IPS DF 19.7 (cell line): ENCODE measurements at regions not wholly inside any gene's neighbourhood (a gene's known extent, or its start where the extent isn't known, plus 50 kb on each side); places are given as distances from the start of the nearest gene placed in this dataset.

ENCODE experiments used
- DNase-seq: peaks from one replicate; pipeline ENCODE4 v3.0.0-alpha.2; 2013; ENCODE audit warnings: low read depth, low spot score

- no peak for DNase-seq
Measured at GRCh38 chr21:25381936-25382452, 225.3 kb downstream of the MRPL39 start.

- DNase-seq = no peak
Measured at GRCh38 chr21:25375675-25376074, 231.6 kb downstream of the MRPL39 start.

- peak; percentile 15 for DNase-seq
Measured at GRCh38 chr21:25373126-25374082, 233.9 kb downstream of the MRPL39 start.

- DNase-seq = no peak
Measured at GRCh38 chr21:25371841-25372425, 235.3 kb downstream of the MRPL39 start.

GRCh38 chr21:25370311-25370744 is 237.0 kb downstream of the MRPL39 start:
- DNase-seq = no peak

- DNase-seq = no peak
Measured at GRCh38 chr21:25369524-25370300, 237.6 kb downstream of the MRPL39 start.

GRCh38 chr21:25368531-25368930 is 238.8 kb downstream of the MRPL39 start:
- DNase-seq = no peak

- no peak for DNase-seq
Measured at GRCh38 chr21:25366116-25366515, 241.2 kb downstream of the MRPL39 start.

GRCh38 chr21:25362375-25363267 is 244.7 kb downstream of the MRPL39 start:
- DNase-seq = no peak

GRCh38 chr21:25361765-25362164 is 245.5 kb downstream of the MRPL39 start:
- no peak for DNase-seq

- DNase-seq = no peak
Measured at GRCh38 chr21:25361097-25361496, 246.2 kb downstream of the MRPL39 start.

GRCh38 chr21:25360593-25360992 is 246.7 kb downstream of the MRPL39 start:
- no peak for DNase-seq

- no peak for DNase-seq
Measured at GRCh38 chr21:25359724-25360123, 247.6 kb downstream of the MRPL39 start.

- DNase-seq = no peak
Measured at GRCh38 chr21:25350056-25350455, 257.2 kb downstream of the MRPL39 start.

GRCh38 chr21:25343774-25344545 is 263.3 kb downstream of the MRPL39 start:
- DNase-seq = no peak

- no peak for DNase-seq
Measured at GRCh38 chr21:25342816-25343215, 264.5 kb downstream of the MRPL39 start.

GRCh38 chr21:25341981-25342380 is 265.3 kb downstream of the MRPL39 start:
- no peak for DNase-seq

GRCh38 chr21:25338415-25338814 is 268.9 kb downstream of the MRPL39 start:
- no peak for DNase-seq

GRCh38 chr21:25334046-25334730 is 273.1 kb downstream of the MRPL39 start:
- DNase-seq = no peak

- DNase-seq = no peak
Measured at GRCh38 chr21:25331286-25331685, 276.0 kb downstream of the MRPL39 start.
